ENCODE measurements at regions not wholly inside any gene's neighbourhood (a gene's known extent, or its start where the extent isn't known, plus 50 kb on each side); places are given as distances from the start of the nearest gene placed in this dataset.

- no peaks in the 10 kb centered on the region for H3K4me1 ChIP-seq
- TF ChIP-seq CTCF (IDR thresholded peaks at IDR 0.05), result no peak
- H3K27ac ChIP-seq, result no peak overlapping the region
- no peak for DNase-seq
- intact Hi-C loops (cut with DNase I), result no loop called here
- no peaks in the 10 kb centered on the region for H3K9me3 ChIP-seq
- H3K27me3 ChIP-seq (ENCODE audit: low read depth), result no peaks in the 10 kb centered on the region
- H3K36me3 ChIP-seq, result no peaks in the 10 kb centered on the region
- no peak for ATAC-seq
- no peak overlapping the region for H3K4me3 ChIP-seq
These were observed 921.5 kb downstream of the RAB28 start for GRCh38 chr4:12562476-12563140.

DNA sequence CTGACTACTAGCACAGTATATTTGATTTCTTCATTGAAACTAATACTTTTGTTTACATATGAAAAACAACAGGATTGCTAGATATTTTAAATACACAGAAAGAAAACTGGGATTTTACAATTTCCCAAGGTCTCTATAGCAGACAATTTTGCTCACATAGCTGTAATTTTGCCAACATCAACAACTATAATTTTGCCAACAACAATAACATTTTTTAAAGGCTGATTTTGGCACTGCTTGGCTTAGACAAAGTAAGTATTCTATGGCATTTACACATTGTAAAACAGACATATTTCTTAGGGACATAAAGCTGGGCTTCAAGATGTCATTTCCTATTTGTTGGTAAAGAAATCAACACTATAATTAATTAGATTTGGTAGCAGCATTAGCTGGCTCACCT, 922.1 kb downstream of the RAB28 start:
- Histone ChIP-seq H3K27me3 (ENCODE audit: low read depth) (no peaks in the 10 kb centered on the region), H3K27ac (no peak overlapping the region), H3K4me3 (no peak overlapping the region), H3K36me3 (no peaks in the 10 kb centered on the region), H3K4me1 (no peaks in the 10 kb centered on the region), H3K9me3 (no peaks in the 10 kb centered on the region)
- ATAC-seq, result no peak
- no peak for DNase-seq
- no peak for TF ChIP-seq CTCF (IDR thresholded peaks at IDR 0.05)
- intact Hi-C loops (cut with DNase I), result no loop called here

GRCh38 chr4:12555011-12555410, 929.1 kb downstream of the RAB28 start:
- Histone ChIP-seq H3K4me3 (no peak overlapping the region), H3K27me3 (ENCODE audit: low read depth) (no peaks in the 10 kb centered on the region), H3K36me3 (no peaks in the 10 kb centered on the region), H3K9me3 (peaks cover 4% of the 10 kb centered on the region), H3K4me1 (no peaks in the 10 kb centered on the region), H3K27ac (no peak overlapping the region)
- ATAC-seq, result no peak
- no peak for DNase-seq
- TF ChIP-seq CTCF (IDR thresholded peaks at IDR 0.05), result no peak
- intact Hi-C loops (cut with DNase I), result no loop called here

GRCh38 chr4:12548678-12549077, 935.5 kb downstream of the RAB28 start:
- H3K9me3 ChIP-seq, result peaks cover 4% of the 10 kb centered on the region
- no peak for DNase-seq
- no peak for TF ChIP-seq CTCF (IDR thresholded peaks at IDR 0.05)
- H3K27ac ChIP-seq, result no peak overlapping the region
- no peak for ATAC-seq
- H3K27me3 ChIP-seq (ENCODE audit: low read depth), result no peaks in the 10 kb centered on the region
- H3K4me1 ChIP-seq, result no peaks in the 10 kb centered on the region
- intact Hi-C loops (cut with DNase I), result no loop called here
- no peaks in the 10 kb centered on the region for H3K36me3 ChIP-seq
- H3K4me3 ChIP-seq, result no peak overlapping the region

- Histone ChIP-seq H3K27me3 (ENCODE audit: low read depth) (no peaks in the 10 kb centered on the region), H3K27ac (no peak overlapping the region), H3K36me3 (no peaks in the 10 kb centered on the region), H3K9me3 (peaks cover 1% of the 10 kb centered on the region), H3K4me3 (no peak overlapping the region), H3K4me1 (no peaks in the 10 kb centered on the region)
- intact Hi-C loops (cut with DNase I), result no loop called here
- no peak for TF ChIP-seq CTCF (IDR thresholded peaks at IDR 0.05)
- no peak for ATAC-seq
- DNase-seq, result no peak
These were observed 938.3 kb downstream of the RAB28 start for GRCh38 chr4:12545812-12546211.

Measured in lower lobe of right lung (tissue), 2 donors.